GM19351 (cell line): ENCODE measurements at regions not wholly inside any gene's neighbourhood (a gene's known extent, or its start where the extent isn't known, plus 50 kb on each side); places are given as distances from the start of the nearest gene placed in this dataset.
A peak's percentile ranks its signal among the peaks of the same experiment; 100 is the strongest.
"Not testable (repeated sequence)": the region's sequence is repeated elsewhere in the genome, so short reads cannot be mapped to it uniquely, and the experiment has no call there.

ENCODE experiments used
- ATAC-seq: cut with Tn5 transposase; IDR thresholded peaks from one replicate; pipeline ENCODE4 v1.9.1; 2021; ENCODE audit warnings: mild to moderate bottlenecking, moderate library complexity; ENCODE audit not compliant: unreplicated experiment

DNA sequence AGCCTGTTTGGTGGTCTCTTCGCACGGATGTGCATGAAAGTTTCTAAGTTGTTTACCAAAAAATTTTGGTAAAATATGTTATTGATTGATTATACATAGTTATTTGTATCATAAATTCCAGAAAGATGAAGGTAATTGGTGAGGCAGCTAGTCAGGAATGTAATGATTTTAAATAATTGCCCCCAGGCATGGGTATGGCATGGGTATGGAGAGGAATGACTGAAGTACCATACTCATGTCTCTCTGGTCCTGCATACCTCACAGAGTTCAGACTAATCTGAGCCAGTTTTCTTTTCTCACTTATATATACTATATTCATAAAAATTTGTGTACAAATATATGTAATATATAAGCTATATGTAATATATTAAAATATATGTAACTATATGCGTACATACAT is 329.0 kb upstream of the TECRL start:
- ATAC-seq = no peak

- not testable (repeated sequence) for ATAC-seq
Observed at GRCh38 chr4:64737854-64738138, 328.5 kb upstream of the TECRL start.

DNA sequence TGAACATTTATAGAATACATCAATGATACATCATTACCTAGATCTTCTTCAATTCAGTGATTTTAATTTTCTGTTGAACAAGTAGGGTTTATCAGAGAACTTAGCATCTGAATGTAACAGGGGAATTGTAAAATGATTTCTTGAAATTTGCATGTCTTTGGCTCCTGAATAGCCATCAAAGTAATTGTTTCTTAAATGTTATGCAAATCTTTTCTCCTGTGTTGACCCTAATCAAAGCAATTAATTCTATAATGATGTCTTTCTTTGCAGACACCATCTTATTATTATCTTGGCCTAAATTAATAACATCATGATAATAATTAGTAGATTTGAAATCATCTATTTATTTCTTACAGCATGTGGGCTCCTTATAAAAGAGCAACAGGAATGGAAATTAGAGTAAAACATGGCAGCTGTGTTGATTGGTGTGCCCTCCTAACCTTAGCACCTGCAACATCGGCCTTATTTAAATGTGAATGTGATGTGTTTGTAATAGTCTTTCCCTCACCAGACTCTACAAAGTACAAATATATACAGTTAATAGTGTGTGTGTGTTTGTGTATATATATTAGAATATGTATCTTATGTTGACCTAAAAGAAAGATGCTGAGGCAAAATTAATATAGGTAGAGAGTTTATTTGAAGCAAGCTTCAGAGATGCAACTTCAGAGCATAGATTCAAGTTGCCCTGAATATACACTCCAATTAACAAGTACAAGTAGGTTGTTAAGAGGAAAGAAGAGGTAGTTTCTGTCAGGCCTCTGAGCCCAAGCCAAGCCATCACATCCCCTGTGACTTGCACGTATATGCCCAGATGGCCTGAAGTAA is 328.0 kb upstream of the TECRL start:
- ATAC-seq = no peak

- no peak for ATAC-seq
Observed at GRCh38 chr4:64729561-64729960, 320.3 kb upstream of the TECRL start.

DNA sequence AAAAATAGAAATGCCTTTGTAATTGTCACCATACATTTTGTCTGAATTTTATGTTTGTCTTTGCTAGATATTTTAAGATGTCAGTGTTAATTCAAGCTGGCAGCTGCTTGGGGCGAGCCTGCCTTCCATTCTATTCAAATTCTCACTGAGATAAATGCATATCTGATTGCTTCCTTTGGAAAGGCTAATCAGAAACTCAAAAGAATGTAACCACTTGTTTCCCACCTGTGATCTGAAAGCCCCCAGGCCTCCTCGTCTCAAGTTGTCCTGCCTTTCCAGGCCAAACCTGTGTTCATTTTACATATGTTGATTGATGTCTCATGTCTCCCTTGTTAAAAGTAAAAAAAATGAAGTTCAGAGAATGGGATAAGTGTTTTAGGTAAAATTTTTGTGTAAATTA is 318.7 kb upstream of the TECRL start:
- no peak for ATAC-seq

- not testable (repeated sequence) for ATAC-seq
Observed at GRCh38 chr4:64727391-64727790, 318.1 kb upstream of the TECRL start.

- ATAC-seq = no peak
Observed at GRCh38 chr4:64724689-64725088, 315.4 kb upstream of the TECRL start.

GRCh38 chr4:64721106-64721505 is 311.9 kb upstream of the TECRL start:
- ATAC-seq = no peak

DNA sequence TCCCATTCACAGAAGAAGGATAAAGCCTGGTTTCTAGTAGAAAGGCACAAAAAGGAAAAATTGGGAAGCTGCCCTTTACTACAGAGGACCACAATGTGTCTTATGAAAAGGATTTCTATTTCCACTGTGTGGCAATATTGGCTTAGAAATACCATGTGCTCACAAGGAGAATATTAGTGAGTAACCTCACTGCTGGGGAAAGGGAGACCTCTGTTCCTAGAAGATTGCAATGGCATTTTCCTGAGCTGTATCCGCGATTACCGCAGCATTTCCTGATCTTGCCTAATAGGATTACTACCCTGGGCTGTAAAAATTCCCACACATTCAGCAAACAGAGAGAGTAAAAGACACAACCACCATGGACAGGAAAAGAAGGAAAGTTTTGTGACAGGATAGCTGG is 308.8 kb upstream of the TECRL start:
- no peak for ATAC-seq

DNA sequence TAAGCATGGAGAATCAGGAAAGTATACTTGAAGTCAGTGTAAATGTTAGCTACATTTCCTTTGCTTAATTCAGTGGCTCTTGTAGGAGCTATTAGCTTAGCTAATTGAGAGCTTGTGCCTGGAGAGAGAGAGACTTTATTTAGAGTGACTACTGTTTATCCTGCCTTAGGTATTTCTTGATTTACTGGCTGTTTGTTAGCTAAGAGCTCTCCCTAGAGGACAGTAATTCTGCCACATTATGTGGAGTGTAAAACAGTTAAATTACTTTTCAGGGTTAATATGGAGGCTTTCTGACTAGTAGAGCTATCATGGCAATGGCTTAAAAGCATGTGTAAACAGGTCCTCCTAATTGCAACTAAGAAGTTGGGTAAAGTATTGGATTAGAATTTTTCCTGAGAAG is 306.5 kb upstream of the TECRL start:
- ATAC-seq = no peak

DNA sequence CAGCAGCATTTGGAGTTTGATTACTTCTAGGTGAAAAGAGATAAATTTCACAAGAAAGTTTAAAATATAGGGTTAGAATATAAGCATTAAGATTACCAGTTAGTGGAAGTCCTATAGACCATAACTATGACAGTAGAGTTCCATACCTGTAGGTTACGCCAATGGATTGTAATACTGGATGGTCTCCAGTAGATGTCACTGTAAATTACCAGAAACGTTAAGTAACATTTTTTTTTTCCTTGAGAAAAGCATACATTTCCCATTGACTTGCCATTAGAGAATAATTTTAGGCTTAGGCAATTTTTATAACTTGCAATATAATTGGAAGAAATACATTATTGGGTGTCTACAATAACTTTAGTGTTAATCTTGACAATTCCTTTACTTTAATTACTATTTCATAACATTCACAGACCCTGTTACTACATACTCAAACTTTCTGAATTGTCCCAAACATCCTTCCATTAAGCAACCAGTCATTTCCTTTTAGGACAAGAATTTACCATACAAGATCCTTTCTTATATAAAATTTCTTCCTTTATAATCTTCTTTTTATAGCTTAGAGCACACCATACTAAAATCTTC is 304.1 kb upstream of the TECRL start:
- peak; percentile 77 for ATAC-seq

DNA sequence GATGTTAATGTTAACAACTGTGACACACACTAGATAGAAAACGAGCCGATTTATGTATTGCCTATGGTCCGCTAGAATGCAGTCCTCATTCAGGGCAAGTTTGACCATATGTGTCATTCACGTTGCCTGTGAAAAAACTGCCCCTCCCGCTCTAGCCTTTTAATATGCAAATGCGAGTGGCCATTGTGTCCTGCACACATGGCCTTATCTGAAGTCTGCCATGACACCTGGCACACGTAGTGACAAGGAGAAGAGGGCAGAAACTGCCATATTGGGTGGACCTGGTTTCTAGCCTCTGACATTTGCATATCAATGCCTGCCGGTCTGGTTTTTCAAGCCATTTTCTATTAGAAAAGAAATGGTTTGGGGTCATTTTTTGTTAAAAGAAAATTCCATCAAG is 303.3 kb upstream of the TECRL start:
- ATAC-seq = no peak

GRCh38 chr4:64705989-64706388 is 296.7 kb upstream of the TECRL start:
- ATAC-seq = no peak

DNA sequence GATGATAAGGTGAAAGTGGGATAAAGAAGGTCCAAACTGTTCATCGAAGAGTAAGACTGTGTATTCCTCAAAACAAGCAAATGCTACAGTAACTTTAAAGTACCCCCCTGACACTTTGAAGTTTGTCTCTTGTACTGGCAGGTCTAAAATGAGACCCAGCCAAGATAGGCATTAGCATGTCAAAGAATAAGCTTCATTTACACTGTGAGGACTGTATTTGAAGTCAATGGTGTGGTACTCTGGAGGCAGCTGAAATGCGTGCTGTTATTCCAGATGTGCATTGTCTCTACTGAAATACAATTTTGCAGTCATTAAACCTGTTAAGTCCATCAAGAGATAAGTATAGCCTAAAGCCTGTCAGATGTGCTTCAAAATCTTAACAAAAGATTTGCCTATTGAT is 288.9 kb upstream of the TECRL start:
- no peak for ATAC-seq

DNA sequence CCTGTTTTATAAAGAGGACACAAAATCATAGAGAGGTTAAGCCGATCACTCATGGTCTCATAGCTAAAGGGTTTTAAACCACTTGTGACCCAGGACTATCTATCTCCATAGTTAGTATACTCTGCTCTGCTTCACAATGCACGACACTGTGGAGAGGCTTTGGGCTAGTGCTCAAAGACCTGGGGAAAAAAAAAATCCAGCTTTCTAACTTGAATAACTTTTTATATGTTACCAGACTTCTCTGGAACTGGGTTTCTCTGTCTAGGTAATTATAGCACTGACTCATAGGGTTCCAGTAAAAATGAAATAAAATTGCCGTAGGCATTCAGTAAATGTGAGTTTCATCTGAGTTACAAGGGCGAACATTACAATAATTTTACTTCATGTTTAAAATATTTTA is 273.7 kb upstream of the TECRL start:
- no peak for ATAC-seq

DNA sequence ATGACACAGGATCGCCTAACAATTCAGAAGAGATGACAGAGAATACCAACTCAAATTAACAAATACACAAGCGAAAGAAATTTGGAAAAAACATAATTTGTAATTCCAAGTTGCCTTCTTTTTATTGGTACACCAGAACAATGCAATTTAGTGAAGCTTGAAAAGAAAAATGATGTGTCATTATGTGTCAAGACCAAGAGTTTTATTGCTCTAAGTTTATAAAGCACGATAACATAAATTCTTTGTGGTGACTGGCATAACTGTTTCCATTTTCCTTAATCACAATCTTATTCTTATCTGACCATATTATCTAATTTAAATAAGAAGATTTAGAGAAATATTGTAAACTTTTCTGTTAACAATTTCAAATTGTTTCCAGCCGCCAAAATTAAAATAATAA is 273.2 kb upstream of the TECRL start:
- no peak for ATAC-seq

- ATAC-seq = not testable (repeated sequence)
Observed at GRCh38 chr4:64673121-64673520, 263.9 kb upstream of the TECRL start.

GRCh38 chr4:64670647-64671046 is 261.4 kb upstream of the TECRL start:
- no peak for ATAC-seq

DNA sequence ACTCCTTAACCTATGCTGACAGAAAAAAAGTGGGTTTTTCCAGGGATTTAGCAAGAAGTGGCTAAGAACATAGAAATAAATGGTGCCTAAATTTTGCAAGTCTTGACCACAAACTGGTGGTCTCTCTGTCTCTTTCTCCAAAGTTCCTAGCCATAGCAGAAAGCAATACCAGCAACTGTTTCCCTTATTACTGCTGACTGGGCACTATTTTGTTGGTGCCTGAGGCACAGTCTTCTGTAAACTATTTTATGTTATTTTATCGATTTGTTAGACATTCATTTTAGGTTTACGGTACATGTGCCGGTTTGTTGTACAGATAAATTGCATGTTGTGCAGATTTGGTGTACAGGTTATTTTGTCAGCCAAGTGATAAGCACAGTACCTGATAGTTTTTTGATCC is 234.6 kb upstream of the TECRL start:
- no peak for ATAC-seq

DNA sequence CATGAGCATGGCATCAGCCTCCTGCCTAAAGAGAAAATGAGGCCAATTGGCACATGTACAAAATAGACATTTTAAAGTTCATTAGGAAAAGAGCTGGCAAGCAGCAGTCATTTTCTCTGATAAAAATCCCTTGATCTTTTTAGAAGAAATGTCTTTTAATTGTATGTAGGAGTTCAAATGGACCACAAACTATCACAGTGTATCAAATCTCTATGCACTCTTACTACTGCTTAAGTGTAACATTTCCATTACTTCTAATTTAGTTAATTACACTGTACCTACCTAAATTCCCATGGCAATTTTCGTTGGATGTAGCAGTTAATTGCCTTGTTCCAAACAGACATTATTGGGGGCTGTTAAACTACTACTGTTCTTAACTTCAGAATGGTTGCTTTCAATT is 233.7 kb upstream of the TECRL start:
- ATAC-seq = no peak

DNA sequence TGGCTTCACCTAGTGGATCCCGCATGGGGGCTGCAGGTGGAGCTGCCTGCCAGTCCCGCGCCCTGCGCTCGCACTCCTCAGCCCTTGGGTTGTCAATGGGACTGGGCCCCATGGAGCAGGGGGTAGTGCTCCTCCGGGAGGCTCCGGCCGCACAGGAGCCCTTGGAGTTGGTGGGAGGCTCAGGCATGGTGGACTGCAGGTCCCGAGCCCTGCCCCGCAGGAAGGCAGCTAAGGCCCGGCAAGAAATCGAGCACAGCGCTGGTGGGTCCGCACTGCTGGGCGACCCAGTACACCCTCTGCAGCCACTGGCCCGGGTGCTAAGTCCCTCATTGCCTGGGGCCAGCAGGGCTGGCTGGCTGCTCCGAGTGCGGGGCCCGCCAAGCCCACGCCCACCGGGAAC is 231.2 kb upstream of the TECRL start:
- ATAC-seq = not testable (repeated sequence)

- no peak for ATAC-seq
Observed at GRCh38 chr4:64625438-64625837, 216.2 kb upstream of the TECRL start.

GRCh38 chr4:64617800-64618199 is 208.6 kb upstream of the TECRL start:
- ATAC-seq = no peak
